ENCODE measurements at regions not wholly inside any gene's neighbourhood (a gene's known extent, or its start where the extent isn't known, plus 50 kb on each side); places are given as distances from the start of the nearest gene placed in this dataset.

DNA sequence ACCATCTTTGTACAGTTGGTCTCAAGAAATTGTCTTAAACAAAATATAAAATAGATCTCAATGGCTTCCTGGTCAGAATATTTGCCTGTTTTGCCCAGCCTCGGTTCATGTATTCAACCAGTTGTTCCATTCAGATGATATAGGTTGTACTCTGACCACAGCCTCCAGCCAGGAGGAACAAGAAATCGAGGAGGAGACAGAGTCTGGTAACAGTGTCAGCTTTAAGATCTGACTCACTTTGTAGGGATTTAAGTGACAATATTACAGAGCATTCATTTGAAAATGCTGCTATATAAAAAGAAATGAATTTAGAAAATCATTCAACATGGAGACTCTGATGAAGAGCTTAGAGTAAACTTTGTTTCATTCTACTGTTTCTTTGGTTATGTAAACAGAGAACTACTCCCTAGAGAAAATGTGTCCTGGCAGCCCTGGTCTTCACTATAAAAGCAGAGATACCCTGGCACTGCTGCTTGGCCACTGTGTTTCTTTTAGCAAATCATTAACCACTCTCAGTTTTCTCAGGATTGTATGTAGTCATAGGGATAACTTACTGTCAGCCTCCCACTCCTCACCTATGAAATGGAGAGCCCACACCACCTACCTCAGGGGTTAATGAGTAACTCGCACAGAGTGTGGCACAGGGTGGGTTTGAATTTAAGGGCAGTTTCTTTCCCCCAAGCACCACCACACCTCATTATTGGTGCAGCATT lies 53.5 kb downstream of the PAGE2 start:
- H3K4me3 ChIP-seq (ENCODE audit: low read length) = no peak overlapping the region
- DNase-seq (ENCODE audit: low read depth) = no peak
- TF ChIP-seq, protein P1, sequence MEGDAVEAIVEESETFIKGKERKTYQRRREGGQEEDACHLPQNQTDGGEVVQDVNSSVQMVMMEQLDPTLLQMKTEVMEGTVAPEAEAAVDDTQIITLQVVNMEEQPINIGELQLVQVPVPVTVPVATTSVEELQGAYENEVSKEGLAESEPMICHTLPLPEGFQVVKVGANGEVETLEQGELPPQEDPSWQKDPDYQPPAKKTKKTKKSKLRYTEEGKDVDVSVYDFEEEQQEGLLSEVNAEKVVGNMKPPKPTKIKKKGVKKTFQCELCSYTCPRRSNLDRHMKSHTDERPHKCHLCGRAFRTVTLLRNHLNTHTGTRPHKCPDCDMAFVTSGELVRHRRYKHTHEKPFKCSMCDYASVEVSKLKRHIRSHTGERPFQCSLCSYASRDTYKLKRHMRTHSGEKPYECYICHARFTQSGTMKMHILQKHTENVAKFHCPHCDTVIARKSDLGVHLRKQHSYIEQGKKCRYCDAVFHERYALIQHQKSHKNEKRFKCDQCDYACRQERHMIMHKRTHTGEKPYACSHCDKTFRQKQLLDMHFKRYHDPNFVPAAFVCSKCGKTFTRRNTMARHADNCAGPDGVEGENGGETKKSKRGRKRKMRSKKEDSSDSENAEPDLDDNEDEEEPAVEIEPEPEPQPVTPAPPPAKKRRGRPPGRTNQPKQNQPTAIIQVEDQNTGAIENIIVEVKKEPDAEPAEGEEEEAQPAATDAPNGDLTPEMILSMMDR (IDR thresholded peaks at IDR 0.05; ENCODE audit: insufficient read depth, low read depth, low read length, missing control alignments) = no peak

GRCh38 chrX:55142919-55143310 lies 54.1 kb downstream of the PAGE2 start:
- no peak overlapping the region for H3K4me3 ChIP-seq (ENCODE audit: low read length)
- no peak for DNase-seq (ENCODE audit: low read depth)
- TF ChIP-seq, protein P1 (IDR thresholded peaks at IDR 0.05; ENCODE audit: insufficient read depth, low read depth, low read length, missing control alignments) = no peak

DNA sequence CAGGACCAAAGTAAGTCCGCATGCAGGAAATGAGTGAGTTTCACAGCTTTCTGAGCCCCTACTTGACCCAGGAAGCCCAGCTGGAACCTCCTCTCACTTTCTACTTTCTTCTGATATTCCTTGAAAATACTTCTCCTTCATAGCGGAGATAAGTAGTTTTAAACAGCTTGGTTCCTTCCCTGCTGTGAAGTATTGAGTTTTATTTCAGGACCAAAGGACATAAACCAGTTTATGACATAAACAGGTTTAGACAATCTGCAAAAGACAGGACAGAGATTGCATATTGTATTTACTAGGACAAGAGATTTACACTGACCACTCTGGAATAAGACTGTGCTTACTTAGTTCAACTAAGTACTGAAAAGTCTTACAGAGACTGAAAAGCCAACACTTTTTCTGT lies 54.8 kb downstream of the PAGE2 start:
- H3K4me3 ChIP-seq (ENCODE audit: low read length) = no peak overlapping the region
- TF ChIP-seq, protein P1 (IDR thresholded peaks at IDR 0.05; ENCODE audit: insufficient read depth, low read depth, low read length, missing control alignments) = no peak
- DNase-seq (ENCODE audit: low read depth) = no peak

DNA sequence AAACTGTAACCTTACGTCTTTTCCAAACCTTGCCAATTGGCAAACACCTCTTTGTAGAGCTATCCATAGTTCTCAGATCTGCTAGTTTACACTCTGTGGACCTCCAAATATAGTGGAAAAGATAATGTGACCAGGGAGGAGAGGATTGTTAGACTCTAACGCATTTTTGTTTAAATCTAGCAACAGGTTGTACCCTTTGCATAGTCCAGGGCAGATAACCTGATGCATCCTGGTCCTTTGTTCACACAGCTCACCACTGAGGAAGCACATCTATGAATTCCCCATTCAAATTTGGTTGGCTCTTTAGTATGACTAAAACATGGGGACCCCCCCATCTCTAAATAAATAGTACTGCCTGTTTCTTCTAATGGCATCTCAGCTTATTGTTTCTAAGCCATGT lies 55.9 kb downstream of the PAGE2 start:
- TF ChIP-seq, protein P1 (IDR thresholded peaks at IDR 0.05; ENCODE audit: insufficient read depth, low read depth, low read length, missing control alignments) = no peak
- no peak for DNase-seq (ENCODE audit: low read depth)
- H3K4me3 ChIP-seq (ENCODE audit: low read length) = no peak overlapping the region

- no peak for DNase-seq (ENCODE audit: low read depth)
- TF ChIP-seq, protein P1 (IDR thresholded peaks at IDR 0.05; ENCODE audit: insufficient read depth, low read depth, low read length, missing control alignments) = no peak
- no peak overlapping the region for H3K4me3 ChIP-seq (ENCODE audit: low read length)
Observed at GRCh38 chrX:55149242-55149641, 60.4 kb downstream of the PAGE2 start.

- TF ChIP-seq, protein P1 (IDR thresholded peaks at IDR 0.05; ENCODE audit: insufficient read depth, low read depth, low read length, missing control alignments) = no peak
- no peak overlapping the region for H3K4me3 ChIP-seq (ENCODE audit: low read length)
- DNase-seq (ENCODE audit: low read depth) = no peak
Observed at GRCh38 chrX:55151199-55151598, 62.4 kb downstream of the PAGE2 start.

- DNase-seq (ENCODE audit: low read depth) = no peak
- TF ChIP-seq, protein P1 (IDR thresholded peaks at IDR 0.05; ENCODE audit: insufficient read depth, low read depth, low read length, missing control alignments) = no peak
- H3K4me3 ChIP-seq (ENCODE audit: low read length) = no peak overlapping the region
Observed at GRCh38 chrX:55159551-55159950, 60.6 kb upstream of the PAGE5 start.
